Adrenal gland (tissue), 5 donors: ENCODE measurements at regions not wholly inside any gene's neighbourhood (a gene's known extent, or its start where the extent isn't known, plus 50 kb on each side); places are given as distances from the start of the nearest gene placed in this dataset.

Experiments used
- CTCF ChIP-seq, 6 experiments: fragments of 450-650 bp in 4 of 6; fragments of 200-600 bp in 2 of 6; sonication (generic) in 1 of 6; IDR thresholded peaks; 1 replicate in 5 of 6; 2 replicates in 1 of 6; pipeline versions ENCODE4 v1.5.1 to v1.8.0; 2016 to 2021; ENCODE audit warnings: antibody characterized with exemption in 6 of 6, mild to moderate bottlenecking in 2 of 6, moderate library complexity in 1 of 6
- POLR2A ChIP-seq, 2 donors: fragments of 450-650 bp; IDR thresholded peaks; one replicate each; pipeline ENCODE4 v1.6.1; 2017; ENCODE audit warnings: antibody characterized with exemption in 2 of 2, mild to moderate bottlenecking in 2 of 2, moderate library complexity in 1 of 2
- donor health status: DM: no; HTN: no; CAD: no.

- TF ChIP-seq POLR2A (IDR thresholded peaks at IDR 0.05) = no peak
- TF ChIP-seq CTCF (IDR thresholded peaks at IDR 0.05) = no peak
Observed at GRCh38 chr4:129410115-129410514, 314.2 kb downstream of the C4orf33 start.
